ENCODE measurements at regions not wholly inside any gene's neighbourhood (a gene's known extent, or its start where the extent isn't known, plus 50 kb on each side); places are given as distances from the start of the nearest gene placed in this dataset.
A peak's percentile ranks its signal among the peaks of the same experiment; 100 is the strongest.

DNA sequence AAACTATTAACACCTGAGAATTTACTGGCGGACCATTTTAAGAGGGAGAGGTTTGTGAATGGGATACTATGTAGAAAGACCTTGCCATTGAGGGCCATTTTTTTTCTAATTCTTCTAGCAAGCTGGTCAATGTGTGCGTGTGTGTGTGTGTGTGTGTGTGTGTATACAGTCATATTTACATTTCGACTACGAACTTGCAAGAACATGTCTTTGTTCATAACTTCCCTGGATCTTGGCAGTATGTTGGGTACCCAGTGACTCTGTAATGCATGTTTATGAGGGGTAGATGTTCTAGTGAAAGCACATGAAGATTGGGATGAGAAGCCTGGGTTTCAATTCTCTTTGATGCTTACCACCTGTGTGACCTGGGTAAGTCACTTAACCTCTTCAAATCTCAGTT, 133.6 kb downstream of the UBE2E3 start:
- CTCF ChIA-PET: no interaction called here
- Mint-ChIP-seq H3K9me3 (ENCODE audit: low read depth) (peaks cover 8% of the 10 kb centered on the region), H3K27me3 (no peaks in the 10 kb centered on the region), H3K4me3 (no peak overlapping the region), H3K4me1 (peaks cover 50% of the 10 kb centered on the region), H3K36me3 (peaks cover 45% of the 10 kb centered on the region), H3K27ac (no peak overlapping the region)
- no peak for ATAC-seq
- no peak for DNase-seq

GRCh38 chr2:181116261-181116660, 135.9 kb downstream of the UBE2E3 start:
- H3K4me3 Mint-ChIP-seq: no peak overlapping the region
- peaks cover 43% of the 10 kb centered on the region for H3K36me3 Mint-ChIP-seq
- no peak for ATAC-seq
- DNase-seq: no peak
- peaks cover 45% of the 10 kb centered on the region for H3K4me1 Mint-ChIP-seq
- CTCF ChIA-PET: interaction anchor here (0.9 to 2.3 kb wide), 2 partner anchors 10 to 62 kb away, joined by 3 to 11 read pairs; no protein-coding TSS in a partner anchor
- no peak overlapping the region for H3K27ac Mint-ChIP-seq
- H3K27me3 Mint-ChIP-seq: no peaks in the 10 kb centered on the region
- peaks cover 7% of the 10 kb centered on the region for H3K9me3 Mint-ChIP-seq (ENCODE audit: low read depth)

GRCh38 chr2:181117206-181117925, 137.0 kb downstream of the UBE2E3 start:
- H3K27ac Mint-ChIP-seq: no peak overlapping the region
- peaks cover 53% of the 10 kb centered on the region for H3K4me1 Mint-ChIP-seq
- ATAC-seq: no peak
- peaks cover 7% of the 10 kb centered on the region for H3K9me3 Mint-ChIP-seq (ENCODE audit: low read depth)
- no peak overlapping the region for H3K4me3 Mint-ChIP-seq
- H3K27me3 Mint-ChIP-seq: no peaks in the 10 kb centered on the region
- H3K36me3 Mint-ChIP-seq: peaks cover 51% of the 10 kb centered on the region
- CTCF ChIA-PET: interaction anchor here (0.9 kb wide), 1 partner anchor 27 kb away, joined by 3 read pairs; no protein-coding TSS in a partner anchor
- no peak for DNase-seq

- H3K27me3 Mint-ChIP-seq: no peaks in the 10 kb centered on the region
- H3K27ac Mint-ChIP-seq: no peak overlapping the region
- H3K9me3 Mint-ChIP-seq (ENCODE audit: low read depth): peaks cover 3% of the 10 kb centered on the region
- DNase-seq (no peak), ATAC-seq (no peak)
- peaks cover 69% of the 10 kb centered on the region for H3K4me1 Mint-ChIP-seq
- CTCF ChIA-PET: interaction anchor here (0.9 to 2.4 kb wide), 4 partner anchors 12 to 335 kb away, joined by 3 to 14 read pairs (median 4); no protein-coding TSS in a partner anchor
- peaks cover 48% of the 10 kb centered on the region for H3K36me3 Mint-ChIP-seq
- H3K4me3 Mint-ChIP-seq: no peak overlapping the region
Measured at GRCh38 chr2:181120625-181121024, 140.2 kb downstream of the UBE2E3 start.

DNA sequence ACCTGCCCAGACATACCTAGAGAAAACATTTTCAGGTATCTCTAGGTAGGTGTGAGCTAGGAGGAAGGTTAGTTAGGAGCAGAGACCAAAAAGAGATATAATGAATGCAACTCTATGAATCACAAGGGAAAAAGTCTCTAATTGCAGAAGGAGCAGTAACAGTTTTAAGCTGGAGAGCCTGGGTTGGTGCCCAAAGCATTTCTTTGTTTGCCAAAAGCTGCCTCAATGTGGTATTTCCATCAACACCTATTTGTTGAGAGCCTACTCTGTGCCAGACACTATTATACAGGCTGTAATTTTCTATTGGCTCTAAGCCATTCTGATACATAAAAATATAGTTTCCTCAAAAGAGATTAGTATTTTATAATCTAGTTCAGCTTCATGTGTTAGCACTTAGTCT, 141.6 kb downstream of the UBE2E3 start:
- H3K4me3 Mint-ChIP-seq: no peak overlapping the region
- H3K27me3 Mint-ChIP-seq: no peaks in the 10 kb centered on the region
- peaks cover 3% of the 10 kb centered on the region for H3K9me3 Mint-ChIP-seq (ENCODE audit: low read depth)
- no peak overlapping the region for H3K27ac Mint-ChIP-seq
- CTCF ChIA-PET: interaction anchor here (1.2 to 2.4 kb wide), 4 partner anchors 9 to 20 kb away, joined by 3 to 14 read pairs (median 4); no protein-coding TSS in a partner anchor
- ATAC-seq (no peak), DNase-seq (no peak)
- H3K36me3 Mint-ChIP-seq: peaks cover 53% of the 10 kb centered on the region
- H3K4me1 Mint-ChIP-seq: peaks cover 72% of the 10 kb centered on the region

DNA sequence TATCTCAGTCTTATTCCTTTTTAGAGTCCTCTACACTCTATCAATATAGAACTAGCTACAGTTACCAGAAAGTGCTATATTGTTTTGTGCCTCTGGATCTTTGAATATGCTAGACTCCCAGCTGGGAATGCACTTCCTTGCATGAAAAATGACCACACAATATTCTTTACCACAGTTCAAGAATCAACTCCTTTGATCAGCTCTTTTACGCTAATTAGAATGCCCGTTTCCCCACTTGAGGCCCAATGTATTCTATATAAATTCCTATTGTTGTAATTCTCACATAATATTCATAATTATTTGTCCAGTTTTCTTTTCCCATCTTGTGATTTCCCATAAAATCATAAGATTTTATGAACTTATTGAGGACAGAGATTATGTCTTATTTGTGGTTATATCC, 142.2 kb downstream of the UBE2E3 start:
- peaks cover 49% of the 10 kb centered on the region for H3K36me3 Mint-ChIP-seq
- H3K4me1 Mint-ChIP-seq: peaks cover 71% of the 10 kb centered on the region
- no peak overlapping the region for H3K27ac Mint-ChIP-seq
- H3K27me3 Mint-ChIP-seq: no peaks in the 10 kb centered on the region
- ATAC-seq (no peak), DNase-seq (no peak)
- peaks cover 3% of the 10 kb centered on the region for H3K9me3 Mint-ChIP-seq (ENCODE audit: low read depth)
- H3K4me3 Mint-ChIP-seq: no peak overlapping the region
- CTCF ChIA-PET: interaction anchor here (0.7 to 2.4 kb wide), 4 partner anchors 8 to 15 kb away, joined by 3 to 14 read pairs (median 3); no protein-coding TSS in a partner anchor

DNA sequence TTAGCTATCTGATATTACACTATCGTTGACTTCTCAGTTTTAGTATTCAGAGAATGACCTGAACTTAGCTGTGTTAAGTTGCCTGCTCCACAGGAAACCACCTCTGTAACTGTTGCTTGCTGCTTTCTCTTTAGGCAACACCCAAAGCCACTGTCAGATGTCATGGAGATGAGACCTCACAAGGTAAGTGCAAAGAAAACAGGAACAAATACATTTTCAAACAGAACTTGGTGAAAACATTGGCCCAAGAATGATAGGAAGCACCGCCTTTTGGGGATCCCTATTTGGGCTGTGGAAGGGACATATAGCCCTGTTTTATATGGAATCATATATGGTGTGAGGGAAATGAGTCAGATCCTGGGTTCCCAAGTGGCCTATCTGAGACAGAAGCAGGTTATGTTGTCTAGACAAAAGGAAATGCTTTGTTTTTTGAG, 143.4 kb downstream of the UBE2E3 start:
- CTCF ChIA-PET: interaction anchor here (0.9 to 10.8 kb wide), 6 partner anchors 9 to 334 kb away, joined by 3 to 118 read pairs (median 12); partner anchors contain the start of gene ITGA4
- H3K27ac Mint-ChIP-seq: peak overlapping the region; percentile 92
- H3K4me3 Mint-ChIP-seq: peak overlapping the region; percentile 73
- DNase-seq (peak; percentile 89), ATAC-seq (peak; percentile 88)
- H3K36me3 Mint-ChIP-seq: peaks cover 49% of the 10 kb centered on the region
- H3K27me3 Mint-ChIP-seq: no peaks in the 10 kb centered on the region
- peaks cover 3% of the 10 kb centered on the region for H3K9me3 Mint-ChIP-seq (ENCODE audit: low read depth)
- peaks cover 72% of the 10 kb centered on the region for H3K4me1 Mint-ChIP-seq

DNA sequence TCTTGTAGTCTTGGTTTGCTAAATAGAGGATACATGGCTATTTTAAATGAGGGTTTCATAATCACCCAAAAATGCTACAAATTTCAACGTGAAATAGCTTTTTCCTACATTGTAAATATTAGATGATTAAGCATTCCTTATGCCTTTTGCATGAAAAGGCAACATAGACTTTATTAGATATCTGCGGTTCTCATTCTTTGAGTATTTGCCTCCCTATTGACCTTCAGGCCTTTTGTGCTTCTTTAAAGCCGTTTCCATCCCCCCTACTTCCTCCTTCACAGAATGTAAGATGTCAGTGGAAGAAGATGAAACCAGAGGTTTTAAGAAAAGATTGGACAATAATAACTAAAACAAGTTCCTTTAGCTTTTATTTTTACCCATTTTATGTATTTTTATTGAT, 144.1 kb downstream of the UBE2E3 start:
- Mint-ChIP-seq H3K27me3 (no peaks in the 10 kb centered on the region), H3K27ac (peak overlapping the region; percentile 92), H3K4me3 (peak overlapping the region; percentile 73), H3K9me3 (ENCODE audit: low read depth) (peaks cover 3% of the 10 kb centered on the region), H3K36me3 (peaks cover 46% of the 10 kb centered on the region), H3K4me1 (peaks cover 75% of the 10 kb centered on the region)
- CTCF ChIA-PET: interaction anchor here (1.5 to 10.8 kb wide), 8 partner anchors 9 to 342 kb away, joined by 3 to 118 read pairs (median 8); partner anchors contain the start of gene ITGA4
- DNase-seq: no peak
- no peak for ATAC-seq

DNA sequence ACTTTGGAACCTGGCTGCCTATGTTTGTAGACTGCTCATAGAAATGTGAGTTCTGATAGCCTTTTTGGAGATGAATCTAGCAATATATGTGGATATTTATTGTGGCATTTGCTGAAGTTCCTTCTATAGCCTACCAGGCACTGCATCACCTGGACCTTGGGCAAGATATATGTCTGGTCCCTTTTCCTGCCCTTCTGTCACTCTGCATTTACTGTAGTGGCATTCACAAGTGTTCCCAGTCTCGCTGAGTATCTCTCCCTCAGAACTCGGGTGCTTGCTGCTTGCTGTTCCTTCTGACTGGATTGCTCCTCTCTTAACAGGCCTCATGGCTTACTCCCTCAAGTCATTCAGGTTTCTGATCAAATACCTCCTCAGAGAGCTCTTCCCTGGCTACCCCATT, 145.0 kb downstream of the UBE2E3 start:
- ATAC-seq (no peak), DNase-seq (no peak)
- Mint-ChIP-seq H3K4me1 (peaks cover 79% of the 10 kb centered on the region), H3K27ac (peak overlapping the region; percentile 92), H3K27me3 (no peaks in the 10 kb centered on the region), H3K36me3 (peaks cover 43% of the 10 kb centered on the region), H3K9me3 (ENCODE audit: low read depth) (peaks cover 3% of the 10 kb centered on the region), H3K4me3 (peak overlapping the region; percentile 73)
- CTCF ChIA-PET: interaction anchor here (1.6 to 10.8 kb wide), 7 partner anchors 16 to 341 kb away, joined by 3 to 118 read pairs (median 11); partner anchors contain the start of gene ITGA4

- Mint-ChIP-seq H3K4me3 (peak overlapping the region; percentile 73), H3K27me3 (no peaks in the 10 kb centered on the region), H3K27ac (peak overlapping the region; percentile 92), H3K4me1 (peaks cover 76% of the 10 kb centered on the region), H3K36me3 (peaks cover 34% of the 10 kb centered on the region), H3K9me3 (ENCODE audit: low read depth) (no peaks in the 10 kb centered on the region)
- CTCF ChIA-PET: interaction anchor here (0.9 to 10.8 kb wide), 11 partner anchors 18 to 341 kb away, joined by 3 to 118 read pairs (median 4); partner anchors contain the start of gene ITGA4
- DNase-seq (no peak), ATAC-seq (no peak)
Measured at GRCh38 chr2:181126311-181126868, 146.0 kb downstream of the UBE2E3 start.

- Mint-ChIP-seq H3K36me3 (peaks cover 29% of the 10 kb centered on the region), H3K27me3 (no peaks in the 10 kb centered on the region), H3K4me1 (peaks cover 76% of the 10 kb centered on the region), H3K4me3 (peak overlapping the region; percentile 73), H3K27ac (peak overlapping the region; percentile 92), H3K9me3 (ENCODE audit: low read depth) (no peaks in the 10 kb centered on the region)
- ATAC-seq: no peak
- CTCF ChIA-PET: interaction anchor here (1.3 to 10.8 kb wide), 4 partner anchors 16 to 339 kb away, joined by 4 to 118 read pairs (median 12); partner anchors contain the start of gene ITGA4
- no peak for DNase-seq
Measured at GRCh38 chr2:181128199-181128598, 147.8 kb downstream of the UBE2E3 start.

- H3K36me3 Mint-ChIP-seq: peaks cover 38% of the 10 kb centered on the region
- ATAC-seq (peak; percentile 32), DNase-seq (peak; percentile 64)
- CTCF ChIA-PET: interaction anchor here (0.8 to 10.8 kb wide), 8 partner anchors 15 to 328 kb away, joined by 3 to 118 read pairs (median 4); partner anchors contain the start of gene ITGA4
- peaks cover 72% of the 10 kb centered on the region for H3K4me1 Mint-ChIP-seq
- H3K9me3 Mint-ChIP-seq (ENCODE audit: low read depth): no peaks in the 10 kb centered on the region
- H3K27ac Mint-ChIP-seq: peak overlapping the region; percentile 91
- no peaks in the 10 kb centered on the region for H3K27me3 Mint-ChIP-seq
- peak overlapping the region; percentile 63 for H3K4me3 Mint-ChIP-seq
Measured at GRCh38 chr2:181129364-181130056, 149.1 kb downstream of the UBE2E3 start.

DNA sequence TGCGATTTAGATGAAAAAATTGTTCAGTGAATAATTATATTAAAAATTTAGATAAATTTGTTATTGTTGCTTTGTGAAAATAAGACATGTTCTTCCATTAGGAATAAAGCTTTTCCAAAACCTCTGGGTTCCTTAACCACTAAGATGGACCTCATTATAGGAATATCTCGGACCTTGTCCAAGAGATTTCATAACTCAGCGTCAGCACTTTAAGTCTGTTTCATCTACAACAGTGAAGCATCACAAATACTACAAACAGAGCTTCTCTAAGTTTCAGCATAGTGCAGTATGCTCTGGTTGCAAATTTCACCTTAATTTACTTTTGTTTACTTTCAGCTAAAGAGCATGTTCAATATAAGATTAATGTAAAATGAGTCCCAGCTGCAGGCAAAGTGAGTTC, 150.3 kb downstream of the UBE2E3 start:
- peak overlapping the region; percentile 96 for H3K27ac Mint-ChIP-seq
- ATAC-seq: no peak

More for the DNA sequence above, 150.3 kb downstream of the UBE2E3 start:
- Mint-ChIP-seq H3K4me3 (peak overlapping the region; percentile 77), H3K27me3 (no peaks in the 10 kb centered on the region), H3K36me3 (peaks cover 48% of the 10 kb centered on the region), H3K4me1 (peaks cover 68% of the 10 kb centered on the region), H3K9me3 (ENCODE audit: low read depth) (no peaks in the 10 kb centered on the region)
- CTCF ChIA-PET: interaction anchor here (0.9 to 10.8 kb wide), 8 partner anchors 8 to 585 kb away, joined by 3 to 118 read pairs (median 4); partner anchors contain the start of gene ITGA4
- DNase-seq: no peak

Measured in activated CD8-positive, alpha-beta memory T cell treated with anti-CD3 and anti-CD28 coated beads, Interleukin-2, amount 10 ng/mL, durations not matched to agents 7 days and 5 days (primary cell).